Activated B cell treated with CpG ODN at 0.5 μM for 24 hours (primary cell): ENCODE measurements at regions not wholly inside any gene's neighbourhood (a gene's known extent, or its start where the extent isn't known, plus 50 kb on each side); places are given as distances from the start of the nearest gene placed in this dataset.

Source experiments
- ATAC-seq: fragments of 200-7000 bp; cut with Tn5 transposase; one replicate; pipeline ENCODE4 v1.10.0; 2021; ENCODE audit warnings: low read depth, mild to moderate bottlenecking, moderate library complexity
- CTCF ChIA-PET: fragments of 350-600 bp; sonication (Branson Sonifier 250); formaldehyde crosslinking; loops from one replicate; lab custom pipeline; 2021; ENCODE audit warnings: antibody characterized with exemption; lab: Charles Lee
- POLR2A ChIA-PET: fragments of 350-600 bp; sonication (Branson Sonifier 250); formaldehyde crosslinking; loops from one replicate; lab custom pipeline; 2021; ENCODE audit warnings: antibody characterized with exemption; lab: Charles Lee
- DNase-seq: peaks from one replicate; pipeline ENCODE4 v3.0.0; 2022
- H3K27ac Mint-ChIP-seq: one replicate; pipeline ENCODE4 v1.8.0; 2020; ENCODE audit warnings: mixed read lengths
- H3K27me3 Mint-ChIP-seq: one replicate; pipeline ENCODE4 v1.8.0; 2021; ENCODE audit warnings: mixed read lengths
- H3K36me3 Mint-ChIP-seq: one replicate; pipeline ENCODE4 v1.8.0; 2021; ENCODE audit warnings: low read depth, mixed read lengths
- H3K4me1 Mint-ChIP-seq: one replicate; pipeline ENCODE4 v1.8.0; 2021; ENCODE audit warnings: mixed read lengths
- H3K4me3 Mint-ChIP-seq: one replicate; pipeline ENCODE4 v1.8.0; 2020; ENCODE audit warnings: mild to moderate bottlenecking, mixed read lengths
- H3K9me3 Mint-ChIP-seq: one replicate; pipeline ENCODE4 v1.8.0; 2020; ENCODE audit warnings: mixed read lengths
- intact Hi-C: fragments of 100-400 bp; cut with micrococcal nuclease; formaldehyde crosslinking; loops from one replicate; pipeline ENCODE4 v1.15.1; 2024
- TF ChIP-seq, protein P1 (sequence below): fragments of 200-600 bp; IDR thresholded peaks from one replicate; pipeline ENCODE4 v1.8.0; 2022; ENCODE audit warnings: antibody characterized with exemption, mild to moderate bottlenecking

DNA sequence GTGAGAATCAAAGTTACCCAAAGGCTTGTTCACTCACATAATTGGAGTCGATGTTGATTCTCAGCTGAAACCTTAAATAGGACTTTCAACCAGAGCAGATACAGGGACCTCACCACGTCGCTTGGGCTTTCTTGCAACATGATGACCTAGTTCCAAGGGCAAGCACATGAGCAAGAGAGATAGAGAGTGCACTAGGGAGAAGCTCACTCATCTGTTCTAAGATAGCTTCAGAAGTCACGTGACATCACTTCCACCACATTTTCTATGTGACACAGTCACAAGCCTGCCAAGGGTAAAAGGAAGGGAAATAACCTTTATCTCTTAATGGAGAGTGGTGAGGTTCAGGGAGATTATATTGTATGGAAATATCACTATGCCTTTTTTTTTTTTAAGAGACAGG lies 470.1 kb upstream of the PLXNA2 start:
- ATAC-seq (no peak), DNase-seq (no peak)
- intact Hi-C loops = no loop called here
- CTCF ChIA-PET = no interaction called here
- Mint-ChIP-seq H3K36me3 (no peaks in the 10 kb centered on the region), H3K27me3 (peaks cover 5% of the 10 kb centered on the region), H3K27ac (no peak overlapping the region), H3K4me1 (no peaks in the 10 kb centered on the region), H3K4me3 (no peak overlapping the region), H3K9me3 (peaks cover 6% of the 10 kb centered on the region)
- POLR2A ChIA-PET = no interaction called here
- TF ChIP-seq, protein P1, sequence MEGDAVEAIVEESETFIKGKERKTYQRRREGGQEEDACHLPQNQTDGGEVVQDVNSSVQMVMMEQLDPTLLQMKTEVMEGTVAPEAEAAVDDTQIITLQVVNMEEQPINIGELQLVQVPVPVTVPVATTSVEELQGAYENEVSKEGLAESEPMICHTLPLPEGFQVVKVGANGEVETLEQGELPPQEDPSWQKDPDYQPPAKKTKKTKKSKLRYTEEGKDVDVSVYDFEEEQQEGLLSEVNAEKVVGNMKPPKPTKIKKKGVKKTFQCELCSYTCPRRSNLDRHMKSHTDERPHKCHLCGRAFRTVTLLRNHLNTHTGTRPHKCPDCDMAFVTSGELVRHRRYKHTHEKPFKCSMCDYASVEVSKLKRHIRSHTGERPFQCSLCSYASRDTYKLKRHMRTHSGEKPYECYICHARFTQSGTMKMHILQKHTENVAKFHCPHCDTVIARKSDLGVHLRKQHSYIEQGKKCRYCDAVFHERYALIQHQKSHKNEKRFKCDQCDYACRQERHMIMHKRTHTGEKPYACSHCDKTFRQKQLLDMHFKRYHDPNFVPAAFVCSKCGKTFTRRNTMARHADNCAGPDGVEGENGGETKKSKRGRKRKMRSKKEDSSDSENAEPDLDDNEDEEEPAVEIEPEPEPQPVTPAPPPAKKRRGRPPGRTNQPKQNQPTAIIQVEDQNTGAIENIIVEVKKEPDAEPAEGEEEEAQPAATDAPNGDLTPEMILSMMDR = no peak

DNA sequence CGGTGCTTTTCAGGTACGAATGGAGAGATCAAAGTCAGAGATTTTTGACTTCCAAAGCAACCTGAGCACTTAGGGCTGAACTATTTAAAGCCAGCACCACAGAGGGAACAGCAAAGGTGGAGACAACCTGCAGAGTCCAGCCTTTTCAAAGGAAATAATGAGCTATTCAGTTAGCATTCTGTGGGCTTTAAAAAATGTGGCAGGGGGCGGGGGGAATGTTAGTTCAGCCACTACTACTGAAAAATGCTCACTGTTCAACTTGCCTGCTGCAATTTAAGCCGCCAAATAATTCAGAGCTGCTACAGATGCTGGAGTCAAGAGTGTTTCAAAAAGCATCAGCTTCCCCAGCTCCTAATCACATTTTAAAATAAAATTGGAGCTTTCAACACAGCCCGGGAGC lies 473.3 kb upstream of the PLXNA2 start:
- peaks cover 23% of the 10 kb centered on the region for H3K9me3 Mint-ChIP-seq
- no peak for ATAC-seq
- POLR2A ChIA-PET = no interaction called here
- TF ChIP-seq, protein P1 = no peak
- H3K4me3 Mint-ChIP-seq = no peak overlapping the region
- DNase-seq = no peak
- H3K36me3 Mint-ChIP-seq = no peaks in the 10 kb centered on the region
- peaks cover 5% of the 10 kb centered on the region for H3K27me3 Mint-ChIP-seq
- H3K4me1 Mint-ChIP-seq = no peaks in the 10 kb centered on the region
- CTCF ChIA-PET = no interaction called here
- intact Hi-C loops = no loop called here
- H3K27ac Mint-ChIP-seq = no peak overlapping the region

DNA sequence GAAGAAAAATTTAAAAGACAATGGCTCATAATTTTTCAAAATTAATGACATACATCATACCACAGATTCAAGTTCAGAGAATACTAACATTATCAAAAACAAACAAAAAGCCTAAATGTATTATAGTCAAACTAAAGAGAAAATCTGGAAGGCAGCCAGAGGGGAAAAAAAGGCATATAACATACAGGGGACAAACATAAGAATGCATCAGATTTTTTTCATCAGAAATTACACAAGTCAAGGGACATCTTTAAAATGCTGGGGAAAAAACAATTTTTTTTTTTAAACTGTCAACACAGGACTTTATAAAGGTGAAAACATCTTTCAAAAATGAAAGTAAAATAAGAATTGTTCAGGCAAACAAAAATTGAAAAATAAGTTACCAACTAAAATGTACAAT lies 478.4 kb upstream of the PLXNA2 start:
- peaks cover 5% of the 10 kb centered on the region for H3K27me3 Mint-ChIP-seq
- no peak overlapping the region for H3K4me3 Mint-ChIP-seq
- TF ChIP-seq, protein P1 = no peak
- intact Hi-C loops = no loop called here
- H3K27ac Mint-ChIP-seq = no peak overlapping the region
- DNase-seq (no peak), ATAC-seq (no peak)
- no peaks in the 10 kb centered on the region for H3K36me3 Mint-ChIP-seq
- H3K4me1 Mint-ChIP-seq = no peaks in the 10 kb centered on the region
- CTCF ChIA-PET = no interaction called here
- peaks cover 32% of the 10 kb centered on the region for H3K9me3 Mint-ChIP-seq
- POLR2A ChIA-PET = no interaction called here

DNA sequence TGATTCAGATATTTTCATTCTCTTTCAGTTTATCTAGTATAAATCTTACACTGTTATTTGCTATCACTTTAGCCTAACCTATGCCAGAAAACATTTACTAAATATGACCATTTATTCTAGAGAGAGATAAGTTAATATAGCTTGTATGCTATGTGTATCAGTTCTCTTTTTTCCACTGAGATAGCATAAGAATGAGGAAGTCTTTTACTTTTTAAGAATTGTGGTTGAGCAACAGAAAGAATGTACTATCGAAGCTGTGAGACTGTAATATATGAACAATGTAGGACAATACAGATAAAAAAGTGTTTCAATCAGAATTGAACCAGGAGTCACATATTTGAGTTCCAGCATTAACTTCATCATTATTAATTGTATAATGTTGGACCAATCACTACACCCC lies 479.9 kb upstream of the PLXNA2 start:
- TF ChIP-seq, protein P1 = no peak
- H3K27me3 Mint-ChIP-seq = peaks cover under 1% of the 10 kb centered on the region
- no peak overlapping the region for H3K4me3 Mint-ChIP-seq
- no peak for DNase-seq
- H3K36me3 Mint-ChIP-seq = no peaks in the 10 kb centered on the region
- H3K4me1 Mint-ChIP-seq = no peaks in the 10 kb centered on the region
- intact Hi-C loops = no loop called here
- CTCF ChIA-PET = no interaction called here
- ATAC-seq = no peak
- POLR2A ChIA-PET = no interaction called here
- peaks cover 30% of the 10 kb centered on the region for H3K9me3 Mint-ChIP-seq
- H3K27ac Mint-ChIP-seq = no peak overlapping the region

DNA sequence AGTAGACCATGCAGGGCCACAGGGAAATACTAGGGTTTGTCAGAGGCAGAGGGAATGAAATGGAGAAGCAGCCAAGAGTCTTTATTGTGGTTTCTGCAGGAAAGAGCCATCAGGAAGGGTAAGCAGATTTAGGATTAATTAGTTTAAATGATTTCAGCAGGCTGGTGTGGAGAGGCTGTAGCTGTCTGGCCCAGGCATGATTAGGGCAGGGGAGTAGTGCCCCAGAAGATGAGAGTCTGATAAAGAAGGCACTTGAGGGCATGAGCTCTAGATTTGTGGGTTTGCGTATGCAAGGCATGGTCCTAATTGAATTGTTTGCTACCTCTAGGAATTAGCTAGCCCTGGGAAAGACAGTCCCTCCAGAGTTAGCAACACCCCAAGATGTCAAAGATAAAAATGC lies 484.6 kb upstream of the PLXNA2 start:
- intact Hi-C loops = no loop called here
- Mint-ChIP-seq H3K9me3 (peaks cover 4% of the 10 kb centered on the region), H3K36me3 (no peaks in the 10 kb centered on the region), H3K27ac (no peak overlapping the region), H3K27me3 (no peaks in the 10 kb centered on the region), H3K4me1 (peaks cover 12% of the 10 kb centered on the region), H3K4me3 (no peak overlapping the region)
- ATAC-seq (no peak), DNase-seq (no peak)
- ChIA-PET CTCF (no interaction called here), POLR2A (no interaction called here)
- TF ChIP-seq, protein P1 = no peak
